ENCODE measurements at regions not wholly inside any gene's neighbourhood (a gene's known extent, or its start where the extent isn't known, plus 50 kb on each side); places are given as distances from the start of the nearest gene placed in this dataset.
"Not testable (repeated sequence)": the region's sequence is repeated elsewhere in the genome, so short reads cannot be mapped to it uniquely, and the experiment has no call there.

- H3K9me3 ChIP-seq (ENCODE audit: low read depth, low read length, poor library complexity, severe bottlenecking) = no peaks in the 10 kb centered on the region
- no peak overlapping the region for H3K4me3 ChIP-seq (ENCODE audit: low read depth, low read length, poor library complexity, severe bottlenecking)
- intact Hi-C loops (cut with micrococcal nuclease; ENCODE audit: unreplicated experiment) = no loop called here
- TF ChIP-seq, protein P1, sequence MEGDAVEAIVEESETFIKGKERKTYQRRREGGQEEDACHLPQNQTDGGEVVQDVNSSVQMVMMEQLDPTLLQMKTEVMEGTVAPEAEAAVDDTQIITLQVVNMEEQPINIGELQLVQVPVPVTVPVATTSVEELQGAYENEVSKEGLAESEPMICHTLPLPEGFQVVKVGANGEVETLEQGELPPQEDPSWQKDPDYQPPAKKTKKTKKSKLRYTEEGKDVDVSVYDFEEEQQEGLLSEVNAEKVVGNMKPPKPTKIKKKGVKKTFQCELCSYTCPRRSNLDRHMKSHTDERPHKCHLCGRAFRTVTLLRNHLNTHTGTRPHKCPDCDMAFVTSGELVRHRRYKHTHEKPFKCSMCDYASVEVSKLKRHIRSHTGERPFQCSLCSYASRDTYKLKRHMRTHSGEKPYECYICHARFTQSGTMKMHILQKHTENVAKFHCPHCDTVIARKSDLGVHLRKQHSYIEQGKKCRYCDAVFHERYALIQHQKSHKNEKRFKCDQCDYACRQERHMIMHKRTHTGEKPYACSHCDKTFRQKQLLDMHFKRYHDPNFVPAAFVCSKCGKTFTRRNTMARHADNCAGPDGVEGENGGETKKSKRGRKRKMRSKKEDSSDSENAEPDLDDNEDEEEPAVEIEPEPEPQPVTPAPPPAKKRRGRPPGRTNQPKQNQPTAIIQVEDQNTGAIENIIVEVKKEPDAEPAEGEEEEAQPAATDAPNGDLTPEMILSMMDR (conservative IDR thresholded peaks at IDR 0.05; ENCODE audit: low read depth, low read length) = no peak
- TF ChIP-seq EZH2 (IDR thresholded peaks at IDR 0.05; ENCODE audit: borderline replicate concordance, low read depth, low read length, poor library complexity, severe bottlenecking) = no peak
- DNase-seq (ENCODE audit: low spot score) = no peak
- no peaks in the 10 kb centered on the region for H3K27me3 ChIP-seq (replicated peaks; ENCODE audit: insufficient read depth, low read depth, low read length, poor library complexity)
- H3K4me1 ChIP-seq (ENCODE audit: insufficient read depth, low read length, poor library complexity, severe bottlenecking) = no peaks in the 10 kb centered on the region
- no TSS peak for BruUV-seq (replicated peaks)
- CTCF ChIA-PET = no interaction called here
- POLR2A ChIA-PET (ENCODE audit: low non-redundant PET) = no interaction called here
- no peak overlapping the region for H3K27ac ChIP-seq (ENCODE audit: low read depth, low read length, poor library complexity, severe bottlenecking)
- no peaks in the 10 kb centered on the region for H3K36me3 ChIP-seq (ENCODE audit: insufficient read depth, low read length, poor library complexity, severe bottlenecking)
Observed at GRCh38 chr7:119256001-119256400, 1017.0 kb upstream of the KCND2 start.

GRCh38 chr7:119256446-119257131 lies 1016.4 kb upstream of the KCND2 start:
- CTCF ChIA-PET = no interaction called here
- no peak overlapping the region for H3K27ac ChIP-seq (ENCODE audit: low read depth, low read length, poor library complexity, severe bottlenecking)
- no TSS peak for BruUV-seq (replicated peaks)

DNA sequence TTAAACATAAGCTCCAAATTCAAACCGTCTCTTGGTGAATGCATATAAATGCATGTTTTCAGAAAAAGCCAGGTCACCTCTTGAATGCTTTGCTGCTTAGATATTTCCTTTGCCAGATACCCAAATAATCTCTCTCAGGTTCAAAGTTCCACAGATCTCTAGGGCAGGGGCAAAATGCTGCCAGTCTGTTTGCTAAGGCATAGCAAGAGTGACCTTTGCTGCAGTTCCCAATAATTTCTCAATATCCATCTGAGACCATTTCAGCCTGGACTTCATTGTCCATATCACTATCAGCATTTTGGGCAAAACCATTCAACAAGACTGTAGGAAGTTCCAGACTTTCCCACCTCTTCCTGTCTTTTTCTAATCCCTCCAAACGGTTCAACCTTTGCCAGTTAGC lies 1006.2 kb upstream of the KCND2 start:
- H3K4me3 ChIP-seq (ENCODE audit: low read depth, low read length, poor library complexity, severe bottlenecking); DNase-seq (ENCODE audit: low spot score); BruUV-seq (replicated peaks); H3K27me3 ChIP-seq (replicated peaks; ENCODE audit: insufficient read depth, low read depth, low read length, poor library complexity); CTCF ChIA-PET; POLR2A ChIA-PET (ENCODE audit: low non-redundant PET); intact Hi-C loops (cut with micrococcal nuclease; ENCODE audit: unreplicated experiment); H3K9me3 ChIP-seq (ENCODE audit: low read depth, low read length, poor library complexity, severe bottlenecking); H3K4me1 ChIP-seq (ENCODE audit: insufficient read depth, low read length, poor library complexity, severe bottlenecking); H3K36me3 ChIP-seq (ENCODE audit: insufficient read depth, low read length, poor library complexity, severe bottlenecking); H3K27ac ChIP-seq (ENCODE audit: low read depth, low read length, poor library complexity, severe bottlenecking): not testable (repeated sequence)

More at GRCh38 chr7:119256446-119257131, 1016.4 kb upstream of the KCND2 start:
- POLR2A ChIA-PET (ENCODE audit: low non-redundant PET) = no interaction called here
- Histone ChIP-seq H3K4me1 (ENCODE audit: insufficient read depth, low read length, poor library complexity, severe bottlenecking) (no peaks in the 10 kb centered on the region), H3K36me3 (ENCODE audit: insufficient read depth, low read length, poor library complexity, severe bottlenecking) (no peaks in the 10 kb centered on the region), H3K9me3 (ENCODE audit: low read depth, low read length, poor library complexity, severe bottlenecking) (no peaks in the 10 kb centered on the region), H3K4me3 (ENCODE audit: low read depth, low read length, poor library complexity, severe bottlenecking) (no peak overlapping the region), H3K27me3 (replicated peaks; ENCODE audit: insufficient read depth, low read depth, low read length, poor library complexity) (no peaks in the 10 kb centered on the region)
- DNase-seq (ENCODE audit: low spot score) = no peak
- intact Hi-C loops (cut with micrococcal nuclease; ENCODE audit: unreplicated experiment) = no loop called here
- TF ChIP-seq EZH2 (IDR thresholded peaks at IDR 0.05; ENCODE audit: borderline replicate concordance, low read depth, low read length, poor library complexity, severe bottlenecking) = no peak
- TF ChIP-seq, protein P1 (conservative IDR thresholded peaks at IDR 0.05; ENCODE audit: low read depth, low read length) = no peak

- DNase-seq (ENCODE audit: low spot score) = peak; percentile 78
- no peak overlapping the region for H3K4me3 ChIP-seq (ENCODE audit: low read depth, low read length, poor library complexity, severe bottlenecking)
- ChIA-PET CTCF (no interaction called here), POLR2A (ENCODE audit: low non-redundant PET) (no interaction called here)
- no peak for TF ChIP-seq EZH2 (IDR thresholded peaks at IDR 0.05; ENCODE audit: borderline replicate concordance, low read depth, low read length, poor library complexity, severe bottlenecking)
- TF ChIP-seq, protein P1 (conservative IDR thresholded peaks at IDR 0.05; ENCODE audit: low read depth, low read length) = peak; percentile 88
- no peak overlapping the region for H3K27ac ChIP-seq (ENCODE audit: low read depth, low read length, poor library complexity, severe bottlenecking)
- intact Hi-C loops (cut with micrococcal nuclease; ENCODE audit: unreplicated experiment) = loop anchor here (5.0 to 10.0 kb wide), 3 partner anchors 1002 to 1455 kb away; partner anchors contain the start of gene KCND2
- no TSS peak for BruUV-seq (replicated peaks)
- H3K36me3 ChIP-seq (ENCODE audit: insufficient read depth, low read length, poor library complexity, severe bottlenecking) = no peaks in the 10 kb centered on the region
- H3K9me3 ChIP-seq (ENCODE audit: low read depth, low read length, poor library complexity, severe bottlenecking) = no peaks in the 10 kb centered on the region
- no peaks in the 10 kb centered on the region for H3K4me1 ChIP-seq (ENCODE audit: insufficient read depth, low read length, poor library complexity, severe bottlenecking)
- H3K27me3 ChIP-seq (replicated peaks; ENCODE audit: insufficient read depth, low read depth, low read length, poor library complexity) = no peaks in the 10 kb centered on the region
Observed at GRCh38 chr7:119270045-119270464, 1002.9 kb upstream of the KCND2 start.

Data from A673 (cell line).